ENCODE measurements at regions not wholly inside any gene's neighbourhood (a gene's known extent, or its start where the extent isn't known, plus 50 kb on each side); places are given as distances from the start of the nearest gene placed in this dataset.

- DNase-seq (no peak), ATAC-seq (no peak)
- intact Hi-C loops (cut with DNase I) = no loop called here
- H3K4me1 ChIP-seq = no peaks in the 10 kb centered on the region
- TF ChIP-seq CTCF (IDR thresholded peaks at IDR 0.05) = no peak
- no peak overlapping the region for H3K27ac ChIP-seq
- no peaks in the 10 kb centered on the region for H3K27me3 ChIP-seq
- H3K4me3 ChIP-seq = no peak overlapping the region
- no peaks in the 10 kb centered on the region for H3K9me3 ChIP-seq
- no peaks in the 10 kb centered on the region for H3K36me3 ChIP-seq
These were observed 353.6 kb upstream of the ZNF717 start for GRCh38 chr3:76138921-76139320.

GRCh38 chr3:76147846-76148245 lies 362.5 kb upstream of the ZNF717 start:
- TF ChIP-seq CTCF (IDR thresholded peaks at IDR 0.05) = no peak
- H3K4me1 ChIP-seq = no peaks in the 10 kb centered on the region
- H3K27me3 ChIP-seq = no peaks in the 10 kb centered on the region
- DNase-seq (no peak), ATAC-seq (no peak)
- H3K4me3 ChIP-seq = no peak overlapping the region
- no peaks in the 10 kb centered on the region for H3K36me3 ChIP-seq
- H3K27ac ChIP-seq = no peak overlapping the region
- intact Hi-C loops (cut with DNase I) = no loop called here
- peaks cover 4% of the 10 kb centered on the region for H3K9me3 ChIP-seq

GRCh38 chr3:76152028-76152427 lies 366.7 kb upstream of the ZNF717 start:
- intact Hi-C loops (cut with DNase I) = no loop called here
- Histone ChIP-seq H3K4me3 (no peak overlapping the region), H3K36me3 (no peaks in the 10 kb centered on the region), H3K9me3 (peaks cover 4% of the 10 kb centered on the region), H3K27ac (no peak overlapping the region), H3K27me3 (no peaks in the 10 kb centered on the region), H3K4me1 (no peaks in the 10 kb centered on the region)
- ATAC-seq (no peak), DNase-seq (no peak)
- TF ChIP-seq CTCF (IDR thresholded peaks at IDR 0.05) = no peak

- H3K4me3 ChIP-seq = no peak overlapping the region
- H3K27me3 ChIP-seq = no peaks in the 10 kb centered on the region
- no peak overlapping the region for H3K27ac ChIP-seq
- H3K4me1 ChIP-seq = no peaks in the 10 kb centered on the region
- intact Hi-C loops (cut with DNase I) = no loop called here
- no peak for DNase-seq
- no peaks in the 10 kb centered on the region for H3K9me3 ChIP-seq
- no peak for ATAC-seq
- H3K36me3 ChIP-seq = no peaks in the 10 kb centered on the region
- TF ChIP-seq CTCF (IDR thresholded peaks at IDR 0.05) = no peak
These were observed 376.5 kb upstream of the ZNF717 start for GRCh38 chr3:76161856-76162255.

GRCh38 chr3:76171647-76172046 lies 386.3 kb upstream of the ZNF717 start:
- Histone ChIP-seq H3K36me3 (no peaks in the 10 kb centered on the region), H3K4me3 (no peak overlapping the region), H3K27me3 (no peaks in the 10 kb centered on the region), H3K9me3 (no peaks in the 10 kb centered on the region), H3K4me1 (no peaks in the 10 kb centered on the region), H3K27ac (no peak overlapping the region)
- intact Hi-C loops (cut with DNase I) = no loop called here
- ATAC-seq (no peak), DNase-seq (no peak)
- no peak for TF ChIP-seq CTCF (IDR thresholded peaks at IDR 0.05)

GRCh38 chr3:76177610-76178009 lies 392.3 kb upstream of the ZNF717 start:
- no peak overlapping the region for H3K27ac ChIP-seq
- DNase-seq (no peak), ATAC-seq (no peak)
- intact Hi-C loops (cut with DNase I) = no loop called here
- H3K4me3 ChIP-seq = no peak overlapping the region
- no peaks in the 10 kb centered on the region for H3K4me1 ChIP-seq
- TF ChIP-seq CTCF (IDR thresholded peaks at IDR 0.05) = no peak
- no peaks in the 10 kb centered on the region for H3K27me3 ChIP-seq
- H3K36me3 ChIP-seq = no peaks in the 10 kb centered on the region
- no peaks in the 10 kb centered on the region for H3K9me3 ChIP-seq
